ENCODE measurements at regions not wholly inside any gene's neighbourhood (a gene's known extent, or its start where the extent isn't known, plus 50 kb on each side); places are given as distances from the start of the nearest gene placed in this dataset.

- Histone ChIP-seq H3K36me3 (ENCODE audit: insufficient read depth, low read length) (no peaks in the 10 kb centered on the region), H3K4me2 (ENCODE audit: low read length) (no peak overlapping the region), H3K27me3 (ENCODE audit: control insufficient read depth, insufficient read depth, low read length) (no peaks in the 10 kb centered on the region), H3K4me1 (ENCODE audit: control insufficient read depth, insufficient read depth, low read length) (no peaks in the 10 kb centered on the region), H3K9me3 (replicated peaks; ENCODE audit: low read length) (no peaks in the 10 kb centered on the region), H3K9ac (ENCODE audit: low read depth, low read length) (no peak overlapping the region), H3K4me3 (ENCODE audit: low read length) (no peak overlapping the region)
These were observed 122.0 kb downstream of the ARL4A start for GRCh38 chr7:12809476-12809875.

- Histone ChIP-seq H3K27me3 (ENCODE audit: control insufficient read depth, insufficient read depth, low read length) (no peaks in the 10 kb centered on the region), H3K4me3 (ENCODE audit: low read length) (no peak overlapping the region), H3K9me3 (replicated peaks; ENCODE audit: low read length) (no peaks in the 10 kb centered on the region), H3K4me1 (ENCODE audit: control insufficient read depth, insufficient read depth, low read length) (no peaks in the 10 kb centered on the region), H3K36me3 (ENCODE audit: insufficient read depth, low read length) (no peaks in the 10 kb centered on the region), H3K9ac (ENCODE audit: low read depth, low read length) (no peak overlapping the region), H3K4me2 (ENCODE audit: low read length) (no peak overlapping the region)
These were observed 124.7 kb downstream of the ARL4A start for GRCh38 chr7:12812111-12812510.

GRCh38 chr7:12814107-12814506, 126.7 kb downstream of the ARL4A start:
- no peak overlapping the region for H3K4me3 ChIP-seq (ENCODE audit: low read length)

GRCh38 chr7:12814828-12815227, 127.4 kb downstream of the ARL4A start:
- Histone ChIP-seq H3K4me3 (ENCODE audit: low read length) (no peak overlapping the region), H3K36me3 (ENCODE audit: insufficient read depth, low read length) (no peaks in the 10 kb centered on the region), H3K4me2 (ENCODE audit: low read length) (no peak overlapping the region), H3K9me3 (replicated peaks; ENCODE audit: low read length) (no peaks in the 10 kb centered on the region), H3K9ac (ENCODE audit: low read depth, low read length) (no peak overlapping the region), H3K4me1 (ENCODE audit: control insufficient read depth, insufficient read depth, low read length) (no peaks in the 10 kb centered on the region), H3K27me3 (ENCODE audit: control insufficient read depth, insufficient read depth, low read length) (no peaks in the 10 kb centered on the region)

More at GRCh38 chr7:12814107-12814506, 126.7 kb downstream of the ARL4A start:
- H3K4me2 ChIP-seq (ENCODE audit: low read length): no peak overlapping the region
- H3K9me3 ChIP-seq (replicated peaks; ENCODE audit: low read length): no peaks in the 10 kb centered on the region
- no peaks in the 10 kb centered on the region for H3K4me1 ChIP-seq (ENCODE audit: control insufficient read depth, insufficient read depth, low read length)
- H3K9ac ChIP-seq (ENCODE audit: low read depth, low read length): no peak overlapping the region
- no peaks in the 10 kb centered on the region for H3K36me3 ChIP-seq (ENCODE audit: insufficient read depth, low read length)
- H3K27me3 ChIP-seq (ENCODE audit: control insufficient read depth, insufficient read depth, low read length): no peaks in the 10 kb centered on the region

- Histone ChIP-seq H3K27me3 (ENCODE audit: control insufficient read depth, insufficient read depth, low read length) (no peaks in the 10 kb centered on the region), H3K4me1 (ENCODE audit: control insufficient read depth, insufficient read depth, low read length) (no peaks in the 10 kb centered on the region), H3K36me3 (ENCODE audit: insufficient read depth, low read length) (no peaks in the 10 kb centered on the region), H3K9ac (ENCODE audit: low read depth, low read length) (no peak overlapping the region), H3K4me3 (ENCODE audit: low read length) (no peak overlapping the region), H3K9me3 (replicated peaks; ENCODE audit: low read length) (no peaks in the 10 kb centered on the region), H3K4me2 (ENCODE audit: low read length) (no peak overlapping the region)
These were observed 128.0 kb downstream of the ARL4A start for GRCh38 chr7:12815426-12815825.

GRCh38 chr7:12815871-12816270, 128.4 kb downstream of the ARL4A start:
- Histone ChIP-seq H3K9ac (ENCODE audit: low read depth, low read length) (no peak overlapping the region), H3K4me3 (ENCODE audit: low read length) (no peak overlapping the region), H3K27me3 (ENCODE audit: control insufficient read depth, insufficient read depth, low read length) (no peaks in the 10 kb centered on the region), H3K9me3 (replicated peaks; ENCODE audit: low read length) (no peaks in the 10 kb centered on the region), H3K36me3 (ENCODE audit: insufficient read depth, low read length) (no peaks in the 10 kb centered on the region), H3K4me2 (ENCODE audit: low read length) (no peak overlapping the region), H3K4me1 (ENCODE audit: control insufficient read depth, insufficient read depth, low read length) (no peaks in the 10 kb centered on the region)

GRCh38 chr7:12820777-12821176, 133.3 kb downstream of the ARL4A start:
- Histone ChIP-seq H3K36me3 (ENCODE audit: insufficient read depth, low read length) (no peaks in the 10 kb centered on the region), H3K9ac (ENCODE audit: low read depth, low read length) (no peak overlapping the region), H3K27me3 (ENCODE audit: control insufficient read depth, insufficient read depth, low read length) (no peaks in the 10 kb centered on the region)

GRCh38 chr7:12821746-12822145, 134.3 kb downstream of the ARL4A start:
- H3K9me3 ChIP-seq (replicated peaks; ENCODE audit: low read length): no peaks in the 10 kb centered on the region
- H3K4me1 ChIP-seq (ENCODE audit: control insufficient read depth, insufficient read depth, low read length): no peaks in the 10 kb centered on the region

More at GRCh38 chr7:12820777-12821176, 133.3 kb downstream of the ARL4A start:
- Histone ChIP-seq H3K4me1 (ENCODE audit: control insufficient read depth, insufficient read depth, low read length) (no peaks in the 10 kb centered on the region), H3K4me2 (ENCODE audit: low read length) (no peak overlapping the region), H3K9me3 (replicated peaks; ENCODE audit: low read length) (no peaks in the 10 kb centered on the region), H3K4me3 (ENCODE audit: low read length) (no peak overlapping the region)

GRCh38 chr7:12826079-12826478, 138.6 kb downstream of the ARL4A start:
- H3K4me3 ChIP-seq (ENCODE audit: low read length): no peak overlapping the region
- no peak overlapping the region for H3K4me2 ChIP-seq (ENCODE audit: low read length)
- H3K27me3 ChIP-seq (ENCODE audit: control insufficient read depth, insufficient read depth, low read length): no peaks in the 10 kb centered on the region
- H3K9me3 ChIP-seq (replicated peaks; ENCODE audit: low read length): no peaks in the 10 kb centered on the region
- no peaks in the 10 kb centered on the region for H3K36me3 ChIP-seq (ENCODE audit: insufficient read depth, low read length)
- H3K9ac ChIP-seq (ENCODE audit: low read depth, low read length): no peak overlapping the region
- peaks cover 4% of the 10 kb centered on the region for H3K4me1 ChIP-seq (ENCODE audit: control insufficient read depth, insufficient read depth, low read length)

More at GRCh38 chr7:12821746-12822145, 134.3 kb downstream of the ARL4A start:
- H3K4me2 ChIP-seq (ENCODE audit: low read length): no peak overlapping the region
- no peaks in the 10 kb centered on the region for H3K27me3 ChIP-seq (ENCODE audit: control insufficient read depth, insufficient read depth, low read length)
- no peak overlapping the region for H3K9ac ChIP-seq (ENCODE audit: low read depth, low read length)
- no peaks in the 10 kb centered on the region for H3K36me3 ChIP-seq (ENCODE audit: insufficient read depth, low read length)
- H3K4me3 ChIP-seq (ENCODE audit: low read length): no peak overlapping the region

GRCh38 chr7:12827219-12827821, 139.9 kb downstream of the ARL4A start:
- Histone ChIP-seq H3K4me3 (ENCODE audit: low read length) (no peak overlapping the region), H3K4me2 (ENCODE audit: low read length) (no peak overlapping the region), H3K9me3 (replicated peaks; ENCODE audit: low read length) (no peaks in the 10 kb centered on the region), H3K27me3 (ENCODE audit: control insufficient read depth, insufficient read depth, low read length) (no peaks in the 10 kb centered on the region), H3K4me1 (ENCODE audit: control insufficient read depth, insufficient read depth, low read length) (peaks cover 10% of the 10 kb centered on the region), H3K9ac (ENCODE audit: low read depth, low read length) (no peak overlapping the region), H3K36me3 (ENCODE audit: insufficient read depth, low read length) (no peaks in the 10 kb centered on the region)

- Histone ChIP-seq H3K9me3 (replicated peaks; ENCODE audit: low read length) (no peaks in the 10 kb centered on the region), H3K9ac (ENCODE audit: low read depth, low read length) (no peak overlapping the region), H3K4me1 (ENCODE audit: control insufficient read depth, insufficient read depth, low read length) (peaks cover 10% of the 10 kb centered on the region), H3K27me3 (ENCODE audit: control insufficient read depth, insufficient read depth, low read length) (no peaks in the 10 kb centered on the region), H3K4me3 (ENCODE audit: low read length) (no peak overlapping the region), H3K4me2 (ENCODE audit: low read length) (no peak overlapping the region), H3K36me3 (ENCODE audit: insufficient read depth, low read length) (no peaks in the 10 kb centered on the region)
These were observed 140.5 kb downstream of the ARL4A start for GRCh38 chr7:12827920-12828319.

- no peaks in the 10 kb centered on the region for H3K27me3 ChIP-seq (ENCODE audit: control insufficient read depth, insufficient read depth, low read length)
- H3K9me3 ChIP-seq (replicated peaks; ENCODE audit: low read length): peaks cover 4% of the 10 kb centered on the region
- no peak overlapping the region for H3K4me3 ChIP-seq (ENCODE audit: low read length)
- H3K36me3 ChIP-seq (ENCODE audit: insufficient read depth, low read length): no peaks in the 10 kb centered on the region
- H3K9ac ChIP-seq (ENCODE audit: low read depth, low read length): no peak overlapping the region
- peaks cover 10% of the 10 kb centered on the region for H3K4me1 ChIP-seq (ENCODE audit: control insufficient read depth, insufficient read depth, low read length)
- H3K4me2 ChIP-seq (ENCODE audit: low read length): no peak overlapping the region
These were observed 143.6 kb downstream of the ARL4A start for GRCh38 chr7:12831024-12831423.
